ENCODE measurements at regions not wholly inside any gene's neighbourhood (a gene's known extent, or its start where the extent isn't known, plus 50 kb on each side); places are given as distances from the start of the nearest gene placed in this dataset.

GRCh38 chr15:38176691-38177090, 75.9 kb upstream of the SPRED1 start:
- intact Hi-C loops (cut with DNase I; ENCODE audit: low total_unique reads) = no loop called here
- DNase-seq (ENCODE audit: low spot score in 2 of 2) = no peak
- Histone ChIP-seq H3K27ac (no peak overlapping the region), H3K4me1 (no peaks in the 10 kb centered on the region), H3K27me3 (no peaks in the 10 kb centered on the region), H3K9me3 (no peaks in the 10 kb centered on the region), H3K36me3 (no peaks in the 10 kb centered on the region), H3K4me3 (no peak overlapping the region)
- TF ChIP-seq POLR2AphosphoS5 (IDR thresholded peaks at IDR 0.05) (no peak), CTCF (IDR thresholded peaks at IDR 0.05) (no peak), POLR2A (IDR thresholded peaks at IDR 0.05) (no peak)

GRCh38 chr15:38182900-38183299, 69.7 kb upstream of the SPRED1 start:
- DNase-seq (ENCODE audit: low spot score in 2 of 2) = no peak
- H3K4me3 ChIP-seq = no peak overlapping the region
- no peaks in the 10 kb centered on the region for H3K9me3 ChIP-seq
- H3K27me3 ChIP-seq = no peaks in the 10 kb centered on the region
- intact Hi-C loops (cut with DNase I; ENCODE audit: low total_unique reads) = no loop called here
- no peaks in the 10 kb centered on the region for H3K36me3 ChIP-seq
- no peaks in the 10 kb centered on the region for H3K4me1 ChIP-seq
- no peak overlapping the region for H3K27ac ChIP-seq
- TF ChIP-seq POLR2A (IDR thresholded peaks at IDR 0.05) (no peak), CTCF (IDR thresholded peaks at IDR 0.05) (no peak), POLR2AphosphoS5 (IDR thresholded peaks at IDR 0.05) (no peak)

GRCh38 chr15:38186507-38186906, 66.1 kb upstream of the SPRED1 start:
- H3K27ac ChIP-seq = no peak overlapping the region
- intact Hi-C loops (cut with DNase I; ENCODE audit: low total_unique reads) = no loop called here
- H3K36me3 ChIP-seq = no peaks in the 10 kb centered on the region
- no peaks in the 10 kb centered on the region for H3K4me1 ChIP-seq
- H3K4me3 ChIP-seq = no peak overlapping the region
- H3K27me3 ChIP-seq = no peaks in the 10 kb centered on the region
- no peaks in the 10 kb centered on the region for H3K9me3 ChIP-seq
- no peak for TF ChIP-seq CTCF (IDR thresholded peaks at IDR 0.05)
- TF ChIP-seq POLR2A (IDR thresholded peaks at IDR 0.05) = no peak
- no peak for TF ChIP-seq POLR2AphosphoS5 (IDR thresholded peaks at IDR 0.05)
- no peak for DNase-seq (ENCODE audit: low spot score in 2 of 2)

GRCh38 chr15:38187630-38188313, 64.9 kb upstream of the SPRED1 start:
- no peak overlapping the region for H3K27ac ChIP-seq
- TF ChIP-seq POLR2AphosphoS5 (IDR thresholded peaks at IDR 0.05) (no peak), POLR2A (IDR thresholded peaks at IDR 0.05) (no peak), CTCF (IDR thresholded peaks at IDR 0.05) (no peak)
- H3K36me3 ChIP-seq = no peaks in the 10 kb centered on the region
- no peaks in the 10 kb centered on the region for H3K27me3 ChIP-seq
- no peaks in the 10 kb centered on the region for H3K9me3 ChIP-seq
- intact Hi-C loops (cut with DNase I; ENCODE audit: low total_unique reads) = no loop called here
- H3K4me1 ChIP-seq = no peaks in the 10 kb centered on the region
- no peak for DNase-seq (ENCODE audit: low spot score in 2 of 2)
- no peak overlapping the region for H3K4me3 ChIP-seq

GRCh38 chr15:38189671-38190295, 62.9 kb upstream of the SPRED1 start:
- Histone ChIP-seq H3K4me3 (no peak overlapping the region), H3K9me3 (no peaks in the 10 kb centered on the region), H3K27me3 (no peaks in the 10 kb centered on the region), H3K27ac (no peak overlapping the region), H3K4me1 (no peaks in the 10 kb centered on the region), H3K36me3 (no peaks in the 10 kb centered on the region)
- TF ChIP-seq POLR2AphosphoS5 (IDR thresholded peaks at IDR 0.05) (no peak), CTCF (IDR thresholded peaks at IDR 0.05) (no peak), POLR2A (IDR thresholded peaks at IDR 0.05) (no peak)
- intact Hi-C loops (cut with DNase I; ENCODE audit: low total_unique reads) = no loop called here
- no peak for DNase-seq (ENCODE audit: low spot score in 2 of 2)

Measured in breast epithelium (tissue), 4 donors.